Gastrocnemius medialis (tissue), 4 donors: ENCODE measurements at regions not wholly inside any gene's neighbourhood (a gene's known extent, or its start where the extent isn't known, plus 50 kb on each side); places are given as distances from the start of the nearest gene placed in this dataset.

Experiments
- POLR2A ChIP-seq, 2 donors: fragments of 450-650 bp; IDR thresholded peaks; one replicate each; pipeline ENCODE4 v1.6.1; 2017; ENCODE audit warnings: antibody characterized with exemption in 2 of 2, mild to moderate bottlenecking in 2 of 2, moderate library complexity in 2 of 2
- TF ChIP-seq, protein P1 (sequence below), 5 experiments: fragments of 450-650 bp in 3 of 5; fragments of 200-600 bp in 2 of 5; sonication (generic) in 2 of 5; IDR thresholded peaks in 4 of 5; conservative IDR thresholded peaks in 1 of 5; 1 replicate in 4 of 5; 2 replicates in 1 of 5; pipeline ENCODE4 v1.5.1; 2016 to 2019; ENCODE audit warnings: antibody characterized with exemption in 5 of 5, mild to moderate bottlenecking in 3 of 5, moderate library complexity in 3 of 5

DNA sequence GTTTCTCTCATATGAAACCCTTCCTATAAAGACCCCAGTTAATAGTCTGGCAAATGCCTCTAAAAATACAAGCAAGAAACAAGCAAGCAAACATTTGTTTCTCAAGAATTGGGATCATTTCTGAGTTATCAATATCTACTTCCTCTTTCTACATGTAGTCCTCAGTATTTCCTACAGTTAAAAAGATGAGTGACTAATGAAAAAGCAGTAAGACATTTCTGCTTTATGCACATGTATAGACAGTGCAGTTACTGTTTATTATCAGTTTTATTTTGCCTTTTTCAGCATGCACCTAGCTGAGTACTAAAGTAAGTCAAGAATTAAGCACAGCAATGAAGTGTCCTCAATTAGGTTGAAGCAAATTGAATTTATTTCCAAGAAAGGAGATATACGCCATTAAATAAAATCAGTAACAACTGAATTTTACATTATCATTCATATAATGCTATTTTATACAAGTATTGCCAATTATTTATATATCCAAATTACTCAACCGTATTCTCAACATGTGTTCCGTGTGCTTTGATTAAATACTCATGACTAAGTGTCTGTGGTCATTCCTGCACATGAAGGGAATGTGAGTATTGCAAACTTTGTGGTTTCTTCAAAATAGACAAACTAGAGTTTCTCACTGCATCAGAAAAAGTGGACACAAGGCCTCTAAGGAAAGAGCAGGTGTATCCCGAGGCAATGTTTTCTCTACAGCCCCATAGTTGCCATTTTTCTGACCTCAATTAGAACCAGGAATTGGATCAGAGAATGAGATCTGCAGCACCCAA is 159.3 kb upstream of the MARCKS start:
- TF ChIP-seq, protein P1, sequence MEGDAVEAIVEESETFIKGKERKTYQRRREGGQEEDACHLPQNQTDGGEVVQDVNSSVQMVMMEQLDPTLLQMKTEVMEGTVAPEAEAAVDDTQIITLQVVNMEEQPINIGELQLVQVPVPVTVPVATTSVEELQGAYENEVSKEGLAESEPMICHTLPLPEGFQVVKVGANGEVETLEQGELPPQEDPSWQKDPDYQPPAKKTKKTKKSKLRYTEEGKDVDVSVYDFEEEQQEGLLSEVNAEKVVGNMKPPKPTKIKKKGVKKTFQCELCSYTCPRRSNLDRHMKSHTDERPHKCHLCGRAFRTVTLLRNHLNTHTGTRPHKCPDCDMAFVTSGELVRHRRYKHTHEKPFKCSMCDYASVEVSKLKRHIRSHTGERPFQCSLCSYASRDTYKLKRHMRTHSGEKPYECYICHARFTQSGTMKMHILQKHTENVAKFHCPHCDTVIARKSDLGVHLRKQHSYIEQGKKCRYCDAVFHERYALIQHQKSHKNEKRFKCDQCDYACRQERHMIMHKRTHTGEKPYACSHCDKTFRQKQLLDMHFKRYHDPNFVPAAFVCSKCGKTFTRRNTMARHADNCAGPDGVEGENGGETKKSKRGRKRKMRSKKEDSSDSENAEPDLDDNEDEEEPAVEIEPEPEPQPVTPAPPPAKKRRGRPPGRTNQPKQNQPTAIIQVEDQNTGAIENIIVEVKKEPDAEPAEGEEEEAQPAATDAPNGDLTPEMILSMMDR (IDR thresholded peaks at IDR 0.05 in 4 of 5, conservative IDR thresholded peaks at IDR 0.05 in 1 of 5) = no peak
- TF ChIP-seq POLR2A (IDR thresholded peaks at IDR 0.05) = no peak
